Common myeloid progenitor, CD34-positive (primary cell): ENCODE measurements at regions not wholly inside any gene's neighbourhood (a gene's known extent, or its start where the extent isn't known, plus 50 kb on each side); places are given as distances from the start of the nearest gene placed in this dataset.

Experiments used
- CTCF ChIA-PET: fragments of 350-600 bp; sonication (Branson Sonifier 250); formaldehyde crosslinking; loops from one replicate; lab custom pipeline; 2021; ENCODE audit warnings: antibody characterized with exemption; lab: Charles Lee
- POLR2A ChIA-PET: fragments of 350-600 bp; sonication (Branson Sonifier 250); formaldehyde crosslinking; loops from one replicate; lab custom pipeline; 2021; ENCODE audit warnings: antibody characterized with exemption; lab: Charles Lee
- DNase-seq, 3 donors: peaks; one replicate each; pipeline versions ENCODE4 v3.0.0 to v3.0.0-alpha.2; 2013
- H3K27ac ChIP-seq, 2 experiments: 1 replicate in 1 of 2; 2 replicates in 1 of 2; pipeline ENCODE4 v1.7.0; 2013; ENCODE audit warnings: inconsistent platforms in 2 of 2, low read length in 2 of 2, mild to moderate bottlenecking in 2 of 2, low read depth in 1 of 2, moderate library complexity in 1 of 2; ENCODE audit not compliant: severe bottlenecking in 2 of 2, insufficient read depth in 1 of 2, poor library complexity in 1 of 2
- H3K27me3 ChIP-seq, 5 experiments: replicated peaks in 2 of 5; 1 replicate in 3 of 5; 2 replicates in 2 of 5; pipeline versions ENCODE4 v1.6.1 to v1.7.0; 2013; ENCODE audit warnings: low read length in 4 of 5, mild to moderate bottlenecking in 2 of 5, moderate library complexity in 2 of 5, inconsistent platforms in 1 of 5; ENCODE audit not compliant: insufficient read depth in 5 of 5, control insufficient read depth in 4 of 5
- H3K36me3 ChIP-seq, 4 experiments: 1 replicate in 2 of 4; 2 replicates in 2 of 4; pipeline versions ENCODE4 v1.6.1 to v1.7.0; 2013; ENCODE audit warnings: low read length in 3 of 4, control low read depth in 1 of 4, mild to moderate bottlenecking in 1 of 4; ENCODE audit not compliant: control insufficient read depth in 4 of 4, insufficient read depth in 4 of 4
- H3K4me1 ChIP-seq, 4 experiments: 1 replicate in 3 of 4; 2 replicates in 1 of 4; pipeline versions ENCODE4 v1.6.1 to v1.7.1; 2013; ENCODE audit warnings: low read length in 3 of 4, mild to moderate bottlenecking in 3 of 4, control low read depth in 1 of 4, inconsistent platforms in 1 of 4, moderate library complexity in 1 of 4; ENCODE audit not compliant: control insufficient read depth in 4 of 4, insufficient read depth in 4 of 4; ENCODE audit errors: control extremely low read depth in 1 of 4
- H3K4me3 ChIP-seq, 7 experiments: 1 replicate in 4 of 7; 2 replicates in 3 of 7; pipeline versions ENCODE4 v1.5.1 to v1.7.0; 2013; ENCODE audit warnings: mild to moderate bottlenecking in 7 of 7, low read length in 6 of 7, moderate library complexity in 6 of 7, inconsistent platforms in 2 of 7, low read depth in 2 of 7, control low read depth in 1 of 7; ENCODE audit not compliant: insufficient read depth in 4 of 7, control insufficient read depth in 1 of 7; ENCODE audit errors: extremely low read depth in 1 of 7
- H3K9me3 ChIP-seq, 5 experiments: 1 replicate in 4 of 5; 2 replicates in 1 of 5; pipeline versions ENCODE4 v1.6.1 to v1.7.1; 2013; ENCODE audit warnings: low read length in 4 of 5, mild to moderate bottlenecking in 2 of 5, inconsistent platforms in 1 of 5, low read depth in 1 of 5, moderate library complexity in 1 of 5; ENCODE audit not compliant: control insufficient read depth in 4 of 5, insufficient read depth in 2 of 5; ENCODE audit errors: control extremely low read depth in 1 of 5
- WGBS: methylation state at CpG from one replicate; pipeline ENCODE4 v1.1.5; 2013; ENCODE audit not compliant: insufficient coverage; 5-methylcytosine and 5-hydroxymethylcytosine counted together

DNA sequence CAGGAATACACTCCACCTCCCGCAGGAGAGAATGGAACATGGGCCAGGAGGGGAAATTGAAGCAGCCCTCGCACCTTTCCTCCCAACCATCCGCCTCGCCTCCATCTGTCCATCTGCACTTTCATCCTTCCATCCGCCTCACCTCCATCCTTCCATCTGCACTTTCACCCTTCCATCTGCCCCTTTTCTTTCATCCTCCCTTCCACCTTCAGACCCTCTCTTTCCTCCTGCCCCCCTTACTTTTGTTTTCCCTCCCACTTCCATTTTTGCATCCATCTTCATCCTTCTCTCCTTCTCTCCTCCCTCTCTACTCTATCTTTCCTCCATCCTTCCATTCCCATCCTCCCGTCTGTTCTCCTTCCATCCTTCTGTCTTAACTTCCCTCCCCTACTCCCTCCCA lies 92.2 kb upstream of the ZNF536 start:
- Histone ChIP-seq H3K9me3 (peaks cover 0 to 2% (median 0%) of the 10 kb centered on the region in 5 experiments), H3K27me3 (peaks cover 0 to 71% (median 11%) of the 10 kb centered on the region in 5 experiments), H3K27ac (no peak overlapping the region), H3K4me3 (no peak overlapping the region), H3K36me3 (no peaks in the 10 kb centered on the region), H3K4me1 (no peaks in the 10 kb centered on the region)
- ChIA-PET CTCF (no interaction called here), POLR2A (no interaction called here)
- 80% methylated on average over 5 of the region's 6 CpGs for WGBS
- DNase-seq = no peak

GRCh38 chr19:30281906-30282305 lies 90.3 kb upstream of the ZNF536 start:
- Histone ChIP-seq H3K4me1 (no peaks in the 10 kb centered on the region), H3K36me3 (no peaks in the 10 kb centered on the region), H3K4me3 (no peak overlapping the region), H3K9me3 (peaks cover 0 to 2% (median 0%) of the 10 kb centered on the region in 5 experiments), H3K27ac (no peak overlapping the region), H3K27me3 (peaks cover 0 to 68% (median 7%) of the 10 kb centered on the region in 5 experiments)
- DNase-seq = no peak
- WGBS = 91% methylated on average over 6 of the region's 7 CpGs
- POLR2A ChIA-PET = no interaction called here
- CTCF ChIA-PET = no interaction called here

- Histone ChIP-seq H3K9me3 (peaks cover 0 to 2% (median 0%) of the 10 kb centered on the region in 5 experiments), H3K4me1 (no peaks in the 10 kb centered on the region), H3K27ac (no peak overlapping the region), H3K36me3 (no peaks in the 10 kb centered on the region), H3K27me3 (peaks cover 0 to 58% (median 7%) of the 10 kb centered on the region in 5 experiments), H3K4me3 (no peak overlapping the region)
- DNase-seq = no peak
- ChIA-PET CTCF (no interaction called here), POLR2A (no interaction called here)
- WGBS = no CpG with 5 or more reads among the region's 2 CpGs
Measured at GRCh38 chr19:30283556-30283955, 88.6 kb upstream of the ZNF536 start.

- CTCF ChIA-PET = no interaction called here
Measured at GRCh38 chr19:30284209-30284608, 88.0 kb upstream of the ZNF536 start.

GRCh38 chr19:30284885-30285284 lies 87.3 kb upstream of the ZNF536 start:
- H3K4me1 ChIP-seq = no peaks in the 10 kb centered on the region
- POLR2A ChIA-PET = no interaction called here
- DNase-seq = no peak
- H3K27me3 ChIP-seq = peaks cover 0 to 51% (median 5%) of the 10 kb centered on the region in 5 experiments
- no peak overlapping the region for H3K4me3 ChIP-seq
- no peak overlapping the region for H3K27ac ChIP-seq
- CTCF ChIA-PET = no interaction called here
- no peaks in the 10 kb centered on the region for H3K9me3 ChIP-seq
- no CpG with 5 or more reads among the region's 3 CpGs for whole genome bisulfite sequencing
- no peaks in the 10 kb centered on the region for H3K36me3 ChIP-seq

More at GRCh38 chr19:30284209-30284608, 88.0 kb upstream of the ZNF536 start:
- Histone ChIP-seq H3K27me3 (peaks cover 0 to 57% (median 5%) of the 10 kb centered on the region in 5 experiments), H3K36me3 (no peaks in the 10 kb centered on the region), H3K27ac (no peak overlapping the region), H3K4me3 (no peak overlapping the region), H3K4me1 (no peaks in the 10 kb centered on the region), H3K9me3 (no peaks in the 10 kb centered on the region)
- DNase-seq = no peak
- POLR2A ChIA-PET = no interaction called here
- WGBS = 89% methylated on average over 6 of the region's 6 CpGs

DNA sequence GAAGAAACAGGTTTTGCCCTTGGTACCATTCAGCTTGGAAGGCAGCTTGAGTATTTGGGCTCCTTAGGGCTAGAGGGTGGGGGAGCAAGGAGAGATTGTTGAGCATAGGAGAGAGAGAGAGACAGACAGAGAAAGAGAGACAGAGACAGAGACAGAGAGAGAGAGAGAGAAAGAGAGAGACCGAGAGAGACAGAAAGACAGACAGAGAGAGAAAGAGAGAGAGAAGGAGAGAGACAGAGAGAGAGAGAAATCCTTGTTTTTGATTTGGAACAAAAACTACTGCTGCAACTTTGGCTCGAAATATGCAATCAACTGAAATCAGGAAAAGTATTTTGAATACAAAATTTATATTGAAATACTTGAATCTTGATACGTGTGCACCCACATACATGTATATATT lies 85.8 kb upstream of the ZNF536 start:
- ChIA-PET POLR2A (no interaction called here), CTCF (interaction anchor here (0.5 kb wide), 1 partner anchor 21 kb away, joined by 4 read pairs; no protein-coding TSS in a partner anchor)
- Histone ChIP-seq H3K4me3 (no peak overlapping the region), H3K36me3 (no peaks in the 10 kb centered on the region), H3K27ac (no peak overlapping the region), H3K9me3 (no peaks in the 10 kb centered on the region), H3K4me1 (no peaks in the 10 kb centered on the region), H3K27me3 (peaks cover 0 to 40% (median 5%) of the 10 kb centered on the region in 5 experiments)
- WGBS = 91% methylated on average over 1 of the region's 3 CpGs
- DNase-seq = no peak

GRCh38 chr19:30287259-30287658 lies 84.9 kb upstream of the ZNF536 start:
- Histone ChIP-seq H3K9me3 (no peaks in the 10 kb centered on the region), H3K27me3 (peaks cover 0 to 34% (median 5%) of the 10 kb centered on the region in 5 experiments), H3K27ac (no peak overlapping the region), H3K4me3 (no peak overlapping the region), H3K36me3 (no peaks in the 10 kb centered on the region), H3K4me1 (no peaks in the 10 kb centered on the region)
- 95% methylated on average over 2 of the region's 2 CpGs for WGBS
- no peak for DNase-seq
- ChIA-PET POLR2A (no interaction called here), CTCF (no interaction called here)
